ENCODE measurements at regions not wholly inside any gene's neighbourhood (a gene's known extent, or its start where the extent isn't known, plus 50 kb on each side); places are given as distances from the start of the nearest gene placed in this dataset.

GRCh38 chr18:39380186-39380725 is 1814.7 kb upstream of the CELF4 start:
- no peaks in the 10 kb centered on the region for H3K4me1 Mint-ChIP-seq
- H3K9me3 Mint-ChIP-seq = peaks cover 6% of the 10 kb centered on the region
- ATAC-seq = no peak
- no peak overlapping the region for H3K27ac Mint-ChIP-seq
- H3K4me3 Mint-ChIP-seq = no peak overlapping the region
- DNase-seq (ENCODE audit: low spot score in 2 of 2) = no peak
- no peaks in the 10 kb centered on the region for H3K36me3 Mint-ChIP-seq

GRCh38 chr18:39375066-39375465 is 1809.5 kb upstream of the CELF4 start:
- Mint-ChIP-seq H3K9me3 (peaks cover 19% of the 10 kb centered on the region), H3K36me3 (no peaks in the 10 kb centered on the region), H3K27ac (no peak overlapping the region), H3K4me1 (no peaks in the 10 kb centered on the region), H3K4me3 (no peak overlapping the region)
- ATAC-seq = no peak
- no peak for DNase-seq (ENCODE audit: low spot score in 2 of 2)

GRCh38 chr18:39371996-39372395 is 1806.4 kb upstream of the CELF4 start:
- DNase-seq (ENCODE audit: low spot score in 2 of 2) (no peak), ATAC-seq (no peak)
- Mint-ChIP-seq H3K27ac (no peak overlapping the region), H3K4me3 (no peak overlapping the region), H3K4me1 (no peaks in the 10 kb centered on the region), H3K36me3 (no peaks in the 10 kb centered on the region), H3K9me3 (peaks cover 23% of the 10 kb centered on the region)

GRCh38 chr18:39366656-39367055 is 1801.1 kb upstream of the CELF4 start:
- ATAC-seq (no peak), DNase-seq (ENCODE audit: low spot score in 2 of 2) (no peak)
- Mint-ChIP-seq H3K4me1 (no peaks in the 10 kb centered on the region), H3K27ac (no peak overlapping the region), H3K36me3 (no peaks in the 10 kb centered on the region), H3K9me3 (peaks cover 22% of the 10 kb centered on the region), H3K4me3 (no peak overlapping the region)

- peaks cover 20% of the 10 kb centered on the region for H3K9me3 Mint-ChIP-seq
- no peak overlapping the region for H3K27ac Mint-ChIP-seq
- H3K4me1 Mint-ChIP-seq = no peaks in the 10 kb centered on the region
- no peak overlapping the region for H3K4me3 Mint-ChIP-seq
- no peak for DNase-seq (ENCODE audit: low spot score in 2 of 2)
- H3K36me3 Mint-ChIP-seq = no peaks in the 10 kb centered on the region
- ATAC-seq = no peak
Measured at GRCh38 chr18:39365836-39366485, 1800.4 kb upstream of the CELF4 start.

- DNase-seq (ENCODE audit: low spot score in 2 of 2) (no peak), ATAC-seq (no peak)
- Mint-ChIP-seq H3K27ac (no peak overlapping the region), H3K4me3 (no peak overlapping the region), H3K9me3 (peaks cover 8% of the 10 kb centered on the region), H3K4me1 (no peaks in the 10 kb centered on the region), H3K36me3 (no peaks in the 10 kb centered on the region)
Measured at GRCh38 chr18:39360072-39360471, 1794.5 kb upstream of the CELF4 start.

- DNase-seq (ENCODE audit: low spot score in 2 of 2) = no peak
- Mint-ChIP-seq H3K27ac (no peak overlapping the region), H3K4me1 (no peaks in the 10 kb centered on the region), H3K4me3 (no peak overlapping the region), H3K9me3 (peaks cover 8% of the 10 kb centered on the region), H3K36me3 (no peaks in the 10 kb centered on the region)
- no peak for ATAC-seq
Measured at GRCh38 chr18:39359636-39360035, 1794.0 kb upstream of the CELF4 start.

- Mint-ChIP-seq H3K36me3 (no peaks in the 10 kb centered on the region), H3K9me3 (peaks cover 14% of the 10 kb centered on the region), H3K4me3 (no peak overlapping the region)
Measured at GRCh38 chr18:39350945-39351344, 1785.3 kb upstream of the CELF4 start.

GRCh38 chr18:39349801-39350200 is 1784.2 kb upstream of the CELF4 start:
- DNase-seq (ENCODE audit: low spot score in 2 of 2) (no peak), ATAC-seq (no peak)
- Mint-ChIP-seq H3K4me3 (no peak overlapping the region), H3K4me1 (no peaks in the 10 kb centered on the region), H3K27ac (no peak overlapping the region), H3K36me3 (no peaks in the 10 kb centered on the region), H3K9me3 (peaks cover 17% of the 10 kb centered on the region)

More at GRCh38 chr18:39350945-39351344, 1785.3 kb upstream of the CELF4 start:
- no peak for DNase-seq (ENCODE audit: low spot score in 2 of 2)
- ATAC-seq = no peak
- Mint-ChIP-seq H3K4me1 (no peaks in the 10 kb centered on the region), H3K27ac (no peak overlapping the region)

GRCh38 chr18:39348757-39349156 is 1783.2 kb upstream of the CELF4 start:
- no peak overlapping the region for H3K27ac Mint-ChIP-seq
- peaks cover 24% of the 10 kb centered on the region for H3K9me3 Mint-ChIP-seq
- H3K4me3 Mint-ChIP-seq = no peak overlapping the region
- no peaks in the 10 kb centered on the region for H3K4me1 Mint-ChIP-seq
- no peak for DNase-seq (ENCODE audit: low spot score in 2 of 2)
- no peaks in the 10 kb centered on the region for H3K36me3 Mint-ChIP-seq
- ATAC-seq = no peak

- ATAC-seq (no peak), DNase-seq (ENCODE audit: low spot score in 2 of 2) (no peak)
- Mint-ChIP-seq H3K36me3 (no peaks in the 10 kb centered on the region), H3K9me3 (peaks cover 20% of the 10 kb centered on the region), H3K4me3 (no peak overlapping the region), H3K4me1 (no peaks in the 10 kb centered on the region), H3K27ac (no peak overlapping the region)
Measured at GRCh38 chr18:39347701-39348100, 1782.1 kb upstream of the CELF4 start.

GRCh38 chr18:39346916-39347315 is 1781.3 kb upstream of the CELF4 start:
- no peaks in the 10 kb centered on the region for H3K4me1 Mint-ChIP-seq
- peaks cover 23% of the 10 kb centered on the region for H3K9me3 Mint-ChIP-seq

GRCh38 chr18:39345321-39345720 is 1779.7 kb upstream of the CELF4 start:
- Mint-ChIP-seq H3K4me3 (no peak overlapping the region), H3K27ac (no peak overlapping the region), H3K9me3 (peaks cover 23% of the 10 kb centered on the region), H3K36me3 (no peaks in the 10 kb centered on the region), H3K4me1 (no peaks in the 10 kb centered on the region)
- ATAC-seq (no peak), DNase-seq (ENCODE audit: low spot score in 2 of 2) (no peak)

More at GRCh38 chr18:39346916-39347315, 1781.3 kb upstream of the CELF4 start:
- no peak overlapping the region for H3K27ac Mint-ChIP-seq
- no peak for ATAC-seq
- no peak overlapping the region for H3K4me3 Mint-ChIP-seq
- no peak for DNase-seq (ENCODE audit: low spot score in 2 of 2)
- H3K36me3 Mint-ChIP-seq = no peaks in the 10 kb centered on the region

- ATAC-seq = no peak
- H3K9me3 Mint-ChIP-seq = peaks cover 26% of the 10 kb centered on the region
- no peak overlapping the region for H3K4me3 Mint-ChIP-seq
- no peak overlapping the region for H3K27ac Mint-ChIP-seq
- no peak for DNase-seq (ENCODE audit: low spot score in 2 of 2)
- no peaks in the 10 kb centered on the region for H3K4me1 Mint-ChIP-seq
- no peaks in the 10 kb centered on the region for H3K36me3 Mint-ChIP-seq
Measured at GRCh38 chr18:39344487-39344886, 1778.9 kb upstream of the CELF4 start.

GRCh38 chr18:39341129-39341528 is 1775.5 kb upstream of the CELF4 start:
- DNase-seq (ENCODE audit: low spot score in 2 of 2) (no peak), ATAC-seq (no peak)
- H3K4me3 Mint-ChIP-seq = no peak overlapping the region
- no peaks in the 10 kb centered on the region for H3K36me3 Mint-ChIP-seq
- no peak overlapping the region for H3K27ac Mint-ChIP-seq
- peaks cover 20% of the 10 kb centered on the region for H3K9me3 Mint-ChIP-seq
- H3K4me1 Mint-ChIP-seq = no peaks in the 10 kb centered on the region

- H3K27ac Mint-ChIP-seq = no peak overlapping the region
- peaks cover 24% of the 10 kb centered on the region for H3K9me3 Mint-ChIP-seq
- no peaks in the 10 kb centered on the region for H3K36me3 Mint-ChIP-seq
- no peaks in the 10 kb centered on the region for H3K4me1 Mint-ChIP-seq
- no peak overlapping the region for H3K4me3 Mint-ChIP-seq
- ATAC-seq = no peak
- DNase-seq (ENCODE audit: low spot score in 2 of 2) = no peak
Measured at GRCh38 chr18:39340418-39340817, 1774.8 kb upstream of the CELF4 start.

All from stimulated activated effector memory CD8-positive, alpha-beta T cell treated with anti-CD3 and anti-CD28 coated beads, Interleukin-12 subunit alpha, Interleukin-12 subunit beta, amount 100 ng/mL, for 72 hours (primary cell).